IMR-90 (cell line): ENCODE measurements at regions not wholly inside any gene's neighbourhood (a gene's known extent, or its start where the extent isn't known, plus 50 kb on each side); places are given as distances from the start of the nearest gene placed in this dataset.

Experiments
- ATAC-seq: fragments of 200-7000 bp; cut with Tn5 transposase; 2 replicates; pipeline ENCODE4 v1.9.1; 2020; ENCODE audit warnings: low read depth, mild to moderate bottlenecking, moderate library complexity
- BruUV-seq: library from RNA; stranded (reverse); fragments of 400-500 nt; replicated peaks from 2 replicates; lab custom pipeline; 2021; lab: Mats Ljungman, UMichigan
- CTCF ChIA-PET: fragments of 300-600 bp; formaldehyde crosslinking; extraction: SDS; loops from one replicate; lab custom pipeline; 2021; ENCODE audit warnings: antibody characterized with exemption; lab: Yijun Ruan, JAX
- POLR2A ChIA-PET: fragments of 300-600 bp; sonication (Branson Sonifier 250); formaldehyde crosslinking; loops from one replicate; lab custom pipeline; 2022; ENCODE audit warnings: antibody characterized with exemption; ENCODE audit not compliant: unreplicated experiment; lab: Charles Lee
- DNase-seq: peaks from one replicate; pipeline ENCODE4 v3.0.0; 2013
- H2AFZ ChIP-seq: replicated peaks from 2 replicates; pipeline ENCODE3; 2013; ENCODE audit warnings: low read length, mild to moderate bottlenecking; ENCODE audit not compliant: poor library complexity
- H2AK5ac ChIP-seq: 2 replicates; pipeline ENCODE4 v1.6.1; 2013; ENCODE audit warnings: low read depth, low read length, inconsistent platforms
- H2AK9ac ChIP-seq: replicated peaks from 2 replicates; pipeline ENCODE3; 2013; ENCODE audit warnings: mild to moderate bottlenecking, low read depth, low read length, moderate library complexity; ENCODE audit not compliant: poor library complexity
- H2BK120ac ChIP-seq: 2 replicates; pipeline ENCODE4 v1.6.1; 2013; ENCODE audit warnings: low read depth, low read length, inconsistent platforms
- H2BK15ac ChIP-seq: 3 replicates; pipeline ENCODE4 v1.6.1; 2013; ENCODE audit warnings: low read depth, low read length, inconsistent platforms
- H2BK20ac ChIP-seq: 2 replicates; pipeline ENCODE4 v1.6.1; 2013; ENCODE audit warnings: low read depth, mild to moderate bottlenecking, inconsistent platforms, low read length, moderate library complexity
- H2BK5ac ChIP-seq: 2 replicates; pipeline ENCODE4 v1.6.1; 2013; ENCODE audit warnings: mild to moderate bottlenecking, low read depth, low read length, inconsistent platforms; ENCODE audit not compliant: poor library complexity, severe bottlenecking
- H3K14ac ChIP-seq: replicated peaks from 2 replicates; pipeline ENCODE4 v1.6.1; 2013; ENCODE audit warnings: low read depth, low read length, inconsistent platforms
- H3K18ac ChIP-seq: 2 replicates; pipeline ENCODE4 v1.6.1; 2013; ENCODE audit warnings: low read depth, low read length, control low read depth
- H3K23ac ChIP-seq: 2 replicates; pipeline ENCODE4 v1.6.1; 2013; ENCODE audit warnings: low read depth, low read length, inconsistent platforms
- H3K27ac ChIP-seq: 2 replicates; pipeline ENCODE4 v1.5.1; 2013; ENCODE audit warnings: mild to moderate bottlenecking, control low read depth, low read length; ENCODE audit not compliant: insufficient read depth
- H3K27me3 ChIP-seq: 2 replicates; pipeline ENCODE4 v1.6.1; 2013; ENCODE audit warnings: low read length; ENCODE audit not compliant: control insufficient read depth, insufficient read depth
- H3K36me3 ChIP-seq: 2 replicates; pipeline ENCODE4 v1.6.1; 2013; ENCODE audit warnings: low read length, mixed read lengths; ENCODE audit not compliant: control insufficient read depth, insufficient read depth
- H3K4ac ChIP-seq: 2 replicates; pipeline ENCODE4 v1.6.1; 2013; ENCODE audit warnings: low read depth, low read length, inconsistent platforms
- H3K4me1 ChIP-seq: 2 replicates; pipeline ENCODE4 v1.6.1; 2013; ENCODE audit warnings: low read length, mixed read lengths; ENCODE audit not compliant: control insufficient read depth, insufficient read depth
- H3K4me2 ChIP-seq: 2 replicates; pipeline ENCODE4 v1.6.1; 2013; ENCODE audit warnings: low read depth, mild to moderate bottlenecking, control low read depth, low read length, moderate library complexity
- H3K4me3 ChIP-seq: 2 replicates; pipeline ENCODE4 v1.5.1; 2013; ENCODE audit warnings: low read depth, mild to moderate bottlenecking, control low read depth, low read length, moderate library complexity; ENCODE audit not compliant: insufficient read depth
- H3K56ac ChIP-seq: 2 replicates; pipeline ENCODE4 v1.6.1; 2013; ENCODE audit warnings: low read length, inconsistent platforms; ENCODE audit not compliant: insufficient read depth; ENCODE audit errors: extremely low read depth
- H3K79me1 ChIP-seq, 2 experiments: 2 replicates each; pipeline ENCODE4 v1.6.1; 2013; ENCODE audit warnings: low read length in 2 of 2, inconsistent platforms in 1 of 2, low read depth in 1 of 2
- H3K9ac ChIP-seq: 2 replicates; pipeline ENCODE4 v1.6.1; 2013; ENCODE audit warnings: low read depth, low read length, control low read depth
- H3K9me1 ChIP-seq: 2 replicates; pipeline ENCODE4 v1.6.1; 2013; ENCODE audit warnings: low read length, inconsistent platforms; ENCODE audit not compliant: insufficient read depth
- H3K9me3 ChIP-seq: 2 replicates; pipeline ENCODE4 v1.6.1; 2013; ENCODE audit warnings: low read length; ENCODE audit not compliant: control insufficient read depth, insufficient read depth
- H4K20me1 ChIP-seq: 2 replicates; pipeline ENCODE4 v1.6.1; 2013; ENCODE audit warnings: low read length, inconsistent platforms; ENCODE audit not compliant: insufficient read depth
- H4K5ac ChIP-seq: 2 replicates; pipeline ENCODE4 v1.6.1; 2013; ENCODE audit warnings: mild to moderate bottlenecking, low read depth, low read length, control low read depth
- H4K8ac ChIP-seq, 2 experiments: 2 replicates each; pipeline ENCODE4 v1.6.1; 2013; ENCODE audit warnings: low read depth in 2 of 2, low read length in 2 of 2, control low read depth in 1 of 2, inconsistent platforms in 1 of 2
- H4K91ac ChIP-seq: 2 replicates; pipeline ENCODE4 v1.6.1; 2013; ENCODE audit warnings: low read depth, low read length, inconsistent platforms; ENCODE audit not compliant: insufficient read depth
- CEBPB ChIP-seq: IDR thresholded peaks from 2 replicates; pipeline ENCODE4 v1.6.1; 2012; ENCODE audit warnings: low read depth, low read length, improper control_type of control experiment
- USF2 ChIP-seq: fragments of 150-350 bp; IDR thresholded peaks from 2 replicates; pipeline ENCODE4 v1.6.1; 2017; ENCODE audit warnings: mild to moderate bottlenecking, antibody characterized with exemption, low read length, low read depth
- WGBS, 2 experiments: methylation state at CpG; one replicate each; pipeline versions ENCODE4 v1.1.5 to v1.1.7; 2013; ENCODE audit warnings: missing lambda C conversion rate in 2 of 2; ENCODE audit not compliant: insufficient read length in 1 of 2; ENCODE audit errors: extremely low coverage in 2 of 2; 5-methylcytosine and 5-hydroxymethylcytosine counted together
- dilution Hi-C: fragments of 300-500 bp; cut with HindIII; formaldehyde crosslinking; loops from one replicate; pipeline ENCODE4 v1.14.3; 2018; ENCODE audit warnings: low sequenced_read_pairs; ENCODE audit not compliant: unreplicated experiment
- in situ Hi-C: fragments of 300-500 bp; cut with MboI; formaldehyde crosslinking; loops from 3 replicates; pipeline ENCODE4 v1.14.3; 2019; ENCODE audit warnings: low sequenced_read_pairs, inconsistent platforms, mixed read lengths
- intact Hi-C: fragments of 100-400 bp; cut with micrococcal nuclease; formaldehyde crosslinking; loops from 2 replicates; pipeline ENCODE4 v1.10.0; 2022

- TF ChIP-seq CEBPB (peak; percentile 73), USF2 (no peak)
- ATAC-seq = no peak
- Histone ChIP-seq H4K8ac (no peak overlapping the region), H2BK20ac (no peak overlapping the region), H2BK120ac (no peak overlapping the region), H3K27me3 (no peaks in the 10 kb centered on the region), H3K4ac (no peak overlapping the region), H3K4me3 (no peak overlapping the region), H3K79me1 (no peaks in the 10 kb centered on the region), H3K4me1 (no peaks in the 10 kb centered on the region), H3K36me3 (no peaks in the 10 kb centered on the region), H3K56ac (no peak overlapping the region), H2BK15ac (no peak overlapping the region), H4K20me1 (no peaks in the 10 kb centered on the region), H3K9me3 (no peaks in the 10 kb centered on the region), H4K5ac (no peak overlapping the region), H3K9ac (no peak overlapping the region), H3K23ac (no peak overlapping the region), H2AFZ (no peak overlapping the region), H3K18ac (no peak overlapping the region), H3K14ac (no peak overlapping the region), H2AK5ac (no peak overlapping the region), H3K27ac (no peak overlapping the region; the same call in 1 of the 2 replicates), H4K91ac (no peak overlapping the region), H2BK5ac (no peak overlapping the region), H3K9me1 (no peaks in the 10 kb centered on the region), H2AK9ac (no peak overlapping the region), H3K4me2 (no peak overlapping the region)
- intact Hi-C loops = no loop called here
- DNase-seq = peak; percentile 12
- in situ Hi-C loops = no loop called here
- dilution Hi-C loops = no loop called here
- BruUV-seq = no TSS peak
- ChIA-PET CTCF (no interaction called here), POLR2A (no interaction called here)
- WGBS, 2 experiments = no CpG with 5 or more reads among the region's 3 CpGs
Observed at GRCh38 chr3:177946936-177947335, 589.3 kb upstream of the KCNMB2 start.
